ENCODE measurements at regions not wholly inside any gene's neighbourhood (a gene's known extent, or its start where the extent isn't known, plus 50 kb on each side); places are given as distances from the start of the nearest gene placed in this dataset.

GRCh38 chr16:88274847-88275246, 107.9 kb upstream of the ZNF469 start:
- TF ChIP-seq POLR2A (IDR thresholded peaks at IDR 0.05; ENCODE audit: low read depth, low read length) (no peak), TAF1 (IDR thresholded peaks at IDR 0.05; ENCODE audit: low read depth, low read length) (no peak), POLR2AphosphoS5 (IDR thresholded peaks at IDR 0.05; ENCODE audit: low read depth, low read length) (no peak)
